ENCODE measurements at regions not wholly inside any gene's neighbourhood (a gene's known extent, or its start where the extent isn't known, plus 50 kb on each side); places are given as distances from the start of the nearest gene placed in this dataset.

DNA sequence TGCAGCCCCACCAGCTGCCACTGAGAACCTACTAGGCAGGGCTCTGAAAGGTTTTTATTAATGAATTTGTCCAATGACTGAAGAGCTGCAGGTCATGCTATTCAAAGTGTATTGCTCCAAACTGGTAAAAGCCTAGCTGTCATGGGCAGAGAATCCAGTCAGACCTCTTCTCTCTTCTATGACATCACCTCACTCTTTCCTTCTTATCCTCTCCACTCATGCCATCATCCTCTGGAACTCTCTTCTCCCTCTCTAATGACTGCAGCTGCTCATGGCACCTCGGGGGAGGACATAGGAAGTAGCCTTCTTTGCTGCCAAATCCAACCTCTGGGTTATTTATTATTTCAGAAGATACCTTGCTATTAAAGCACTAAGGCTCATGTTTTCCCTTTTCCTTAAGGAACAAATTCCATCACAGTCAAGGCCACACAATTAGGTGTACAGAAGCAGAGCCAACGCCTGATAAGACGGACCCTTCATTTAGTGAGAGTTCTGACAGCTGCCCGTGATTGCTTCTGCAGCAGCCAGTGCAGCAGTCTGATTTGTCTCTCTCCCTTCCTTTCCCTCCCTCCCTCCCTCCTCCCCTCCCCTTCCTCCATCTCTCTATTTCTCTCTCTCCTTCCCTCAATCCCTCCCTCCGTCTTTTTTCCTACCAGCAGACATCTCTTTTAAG lies 87.0 kb upstream of the ONECUT1 start:
- ATAC-seq (no peak), DNase-seq (ENCODE audit: low read depth, low spot score) (no peak)
- H4K20me1 ChIP-seq (ENCODE audit: insufficient read depth): no peaks in the 10 kb centered on the region
- BruUV-seq (replicated peaks): no TSS peak
- no peaks in the 10 kb centered on the region for H3K36me3 ChIP-seq (ENCODE audit: control insufficient read depth in 1 of 2, insufficient read depth in 2 of 2, low read length in 2 of 2)
- H3K27ac ChIP-seq (ENCODE audit: low read depth, low read length): no peak overlapping the region
- ChIA-PET CTCF (no interaction called here), POLR2A (no interaction called here), RAD21 (ENCODE audit: low non-redundant PET in 1 of 2, low total read pairs in 2 of 2, uncharacterized antibody in 2 of 2, unreplicated experiment in 2 of 2) (no interaction called here)
- no peaks in the 10 kb centered on the region for H3K4me1 ChIP-seq (ENCODE audit: control insufficient read depth in 1 of 2, insufficient read depth in 2 of 2, low read length in 2 of 2)
- H3K79me2 ChIP-seq (ENCODE audit: insufficient read depth, low read length): no peaks in the 10 kb centered on the region
- no peaks in the 10 kb centered on the region for H3K9me3 ChIP-seq (ENCODE audit: control insufficient read depth in 1 of 2, insufficient read depth in 1 of 2, low read depth in 1 of 2, low read length in 2 of 2)
- peaks cover 43% of the 10 kb centered on the region for H3K27me3 ChIP-seq (ENCODE audit: insufficient read depth, low read length)
- no peak overlapping the region for H3K4me3 ChIP-seq (replicated peaks in 1 of 2; ENCODE audit: low read depth in 1 of 2, low read length in 2 of 2)
- TF ChIP-seq RAD21 (IDR thresholded peaks at IDR 0.05; ENCODE audit: low read depth) (no peak), CTCF (IDR thresholded peaks at IDR 0.05 in 2 of 3, conservative IDR thresholded peaks at IDR 0.05 in 1 of 3; ENCODE audit: borderline replicate concordance in 1 of 3, insufficient read depth in 1 of 3, low read depth in 2 of 3, low read length in 2 of 3) (no peak)
- no peak overlapping the region for H3K9ac ChIP-seq (ENCODE audit: low read length)
- H2AFZ ChIP-seq (ENCODE audit: low read depth, low read length, poor library complexity, severe bottlenecking): no peak overlapping the region
- no peaks in the 10 kb centered on the region for H3K9me2 ChIP-seq (ENCODE audit: insufficient read depth)
- intact Hi-C loops (cut with micrococcal nuclease): no loop called here
- H3K4me2 ChIP-seq (ENCODE audit: low read length): no peak overlapping the region

- intact Hi-C loops (cut with micrococcal nuclease): no loop called here
- DNase-seq (ENCODE audit: low read depth, low spot score): no peak
- H3K36me3 ChIP-seq (ENCODE audit: control insufficient read depth in 1 of 2, insufficient read depth in 2 of 2, low read length in 2 of 2): no peaks in the 10 kb centered on the region
- no peaks in the 10 kb centered on the region for H3K9me2 ChIP-seq (ENCODE audit: insufficient read depth)
- H3K9ac ChIP-seq (ENCODE audit: low read length): no peak overlapping the region
- H4K20me1 ChIP-seq (ENCODE audit: insufficient read depth): no peaks in the 10 kb centered on the region
- no peak overlapping the region for H3K4me3 ChIP-seq (replicated peaks in 1 of 2; ENCODE audit: low read depth in 1 of 2, low read length in 2 of 2)
- no peak for ATAC-seq
- ChIA-PET RAD21 (ENCODE audit: low non-redundant PET in 1 of 2, low total read pairs in 2 of 2, uncharacterized antibody in 2 of 2, unreplicated experiment in 2 of 2) (no interaction called here), POLR2A (no interaction called here), CTCF (no interaction called here)
- no peak overlapping the region for H3K4me2 ChIP-seq (ENCODE audit: low read length)
- no peak overlapping the region for H2AFZ ChIP-seq (ENCODE audit: low read depth, low read length, poor library complexity, severe bottlenecking)
- no peaks in the 10 kb centered on the region for H3K4me1 ChIP-seq (ENCODE audit: control insufficient read depth in 1 of 2, insufficient read depth in 2 of 2, low read length in 2 of 2)
- no TSS peak for BruUV-seq (replicated peaks)
- peaks cover 38% of the 10 kb centered on the region for H3K27me3 ChIP-seq (ENCODE audit: insufficient read depth, low read length)
- no peaks in the 10 kb centered on the region for H3K9me3 ChIP-seq (ENCODE audit: control insufficient read depth in 1 of 2, insufficient read depth in 1 of 2, low read depth in 1 of 2, low read length in 2 of 2)
- no peaks in the 10 kb centered on the region for H3K79me2 ChIP-seq (ENCODE audit: insufficient read depth, low read length)
- H3K27ac ChIP-seq (ENCODE audit: low read depth, low read length): no peak overlapping the region
- TF ChIP-seq POLR2A (IDR thresholded peaks at IDR 0.05; ENCODE audit: borderline replicate concordance, extremely low read depth, insufficient read depth, insufficient read length) (no peak), SIN3A (IDR thresholded peaks at IDR 0.05; ENCODE audit: low read depth) (no peak), CBX3 (IDR thresholded peaks at IDR 0.05; ENCODE audit: low read depth) (no peak), SRF (IDR thresholded peaks at IDR 0.05; ENCODE audit: low read depth) (no peak), ELF1 (IDR thresholded peaks at IDR 0.05; ENCODE audit: borderline replicate concordance, low read depth) (no peak), EZH2phosphoT487 (IDR thresholded peaks at IDR 0.05; ENCODE audit: borderline replicate concordance) (no peak), EZH2 (IDR thresholded peaks at IDR 0.05) (no peak), TCF7L2 (IDR thresholded peaks at IDR 0.05; ENCODE audit: borderline replicate concordance, extremely low read depth, insufficient read depth, insufficient read length) (no peak), ZNF274 (IDR thresholded peaks at IDR 0.05; ENCODE audit: low read depth, low read length) (no peak), JUND (IDR thresholded peaks at IDR 0.05) (no peak), ZFX (IDR thresholded peaks at IDR 0.05) (no peak), YY1 (IDR thresholded peaks at IDR 0.05; ENCODE audit: extremely low read depth, insufficient replicate concordance, low read depth, low read length) (no peak)
- TF ChIP-seq, protein P1, sequence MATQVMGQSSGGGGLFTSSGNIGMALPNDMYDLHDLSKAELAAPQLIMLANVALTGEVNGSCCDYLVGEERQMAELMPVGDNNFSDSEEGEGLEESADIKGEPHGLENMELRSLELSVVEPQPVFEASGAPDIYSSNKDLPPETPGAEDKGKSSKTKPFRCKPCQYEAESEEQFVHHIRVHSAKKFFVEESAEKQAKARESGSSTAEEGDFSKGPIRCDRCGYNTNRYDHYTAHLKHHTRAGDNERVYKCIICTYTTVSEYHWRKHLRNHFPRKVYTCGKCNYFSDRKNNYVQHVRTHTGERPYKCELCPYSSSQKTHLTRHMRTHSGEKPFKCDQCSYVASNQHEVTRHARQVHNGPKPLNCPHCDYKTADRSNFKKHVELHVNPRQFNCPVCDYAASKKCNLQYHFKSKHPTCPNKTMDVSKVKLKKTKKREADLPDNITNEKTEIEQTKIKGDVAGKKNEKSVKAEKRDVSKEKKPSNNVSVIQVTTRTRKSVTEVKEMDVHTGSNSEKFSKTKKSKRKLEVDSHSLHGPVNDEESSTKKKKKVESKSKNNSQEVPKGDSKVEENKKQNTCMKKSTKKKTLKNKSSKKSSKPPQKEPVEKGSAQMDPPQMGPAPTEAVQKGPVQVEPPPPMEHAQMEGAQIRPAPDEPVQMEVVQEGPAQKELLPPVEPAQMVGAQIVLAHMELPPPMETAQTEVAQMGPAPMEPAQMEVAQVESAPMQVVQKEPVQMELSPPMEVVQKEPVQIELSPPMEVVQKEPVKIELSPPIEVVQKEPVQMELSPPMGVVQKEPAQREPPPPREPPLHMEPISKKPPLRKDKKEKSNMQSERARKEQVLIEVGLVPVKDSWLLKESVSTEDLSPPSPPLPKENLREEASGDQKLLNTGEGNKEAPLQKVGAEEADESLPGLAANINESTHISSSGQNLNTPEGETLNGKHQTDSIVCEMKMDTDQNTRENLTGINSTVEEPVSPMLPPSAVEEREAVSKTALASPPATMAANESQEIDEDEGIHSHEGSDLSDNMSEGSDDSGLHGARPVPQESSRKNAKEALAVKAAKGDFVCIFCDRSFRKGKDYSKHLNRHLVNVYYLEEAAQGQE (IDR thresholded peaks at IDR 0.05; ENCODE audit: low read depth): no peak
Measured at GRCh38 chr15:52872036-52872818, 82.1 kb upstream of the ONECUT1 start.
